ENCODE measurements at regions not wholly inside any gene's neighbourhood (a gene's known extent, or its start where the extent isn't known, plus 50 kb on each side); places are given as distances from the start of the nearest gene placed in this dataset.

GRCh38 chr14:58749066-58749669, 111.4 kb downstream of the DACT1 start (continued):
- TF ChIP-seq, protein P1, sequence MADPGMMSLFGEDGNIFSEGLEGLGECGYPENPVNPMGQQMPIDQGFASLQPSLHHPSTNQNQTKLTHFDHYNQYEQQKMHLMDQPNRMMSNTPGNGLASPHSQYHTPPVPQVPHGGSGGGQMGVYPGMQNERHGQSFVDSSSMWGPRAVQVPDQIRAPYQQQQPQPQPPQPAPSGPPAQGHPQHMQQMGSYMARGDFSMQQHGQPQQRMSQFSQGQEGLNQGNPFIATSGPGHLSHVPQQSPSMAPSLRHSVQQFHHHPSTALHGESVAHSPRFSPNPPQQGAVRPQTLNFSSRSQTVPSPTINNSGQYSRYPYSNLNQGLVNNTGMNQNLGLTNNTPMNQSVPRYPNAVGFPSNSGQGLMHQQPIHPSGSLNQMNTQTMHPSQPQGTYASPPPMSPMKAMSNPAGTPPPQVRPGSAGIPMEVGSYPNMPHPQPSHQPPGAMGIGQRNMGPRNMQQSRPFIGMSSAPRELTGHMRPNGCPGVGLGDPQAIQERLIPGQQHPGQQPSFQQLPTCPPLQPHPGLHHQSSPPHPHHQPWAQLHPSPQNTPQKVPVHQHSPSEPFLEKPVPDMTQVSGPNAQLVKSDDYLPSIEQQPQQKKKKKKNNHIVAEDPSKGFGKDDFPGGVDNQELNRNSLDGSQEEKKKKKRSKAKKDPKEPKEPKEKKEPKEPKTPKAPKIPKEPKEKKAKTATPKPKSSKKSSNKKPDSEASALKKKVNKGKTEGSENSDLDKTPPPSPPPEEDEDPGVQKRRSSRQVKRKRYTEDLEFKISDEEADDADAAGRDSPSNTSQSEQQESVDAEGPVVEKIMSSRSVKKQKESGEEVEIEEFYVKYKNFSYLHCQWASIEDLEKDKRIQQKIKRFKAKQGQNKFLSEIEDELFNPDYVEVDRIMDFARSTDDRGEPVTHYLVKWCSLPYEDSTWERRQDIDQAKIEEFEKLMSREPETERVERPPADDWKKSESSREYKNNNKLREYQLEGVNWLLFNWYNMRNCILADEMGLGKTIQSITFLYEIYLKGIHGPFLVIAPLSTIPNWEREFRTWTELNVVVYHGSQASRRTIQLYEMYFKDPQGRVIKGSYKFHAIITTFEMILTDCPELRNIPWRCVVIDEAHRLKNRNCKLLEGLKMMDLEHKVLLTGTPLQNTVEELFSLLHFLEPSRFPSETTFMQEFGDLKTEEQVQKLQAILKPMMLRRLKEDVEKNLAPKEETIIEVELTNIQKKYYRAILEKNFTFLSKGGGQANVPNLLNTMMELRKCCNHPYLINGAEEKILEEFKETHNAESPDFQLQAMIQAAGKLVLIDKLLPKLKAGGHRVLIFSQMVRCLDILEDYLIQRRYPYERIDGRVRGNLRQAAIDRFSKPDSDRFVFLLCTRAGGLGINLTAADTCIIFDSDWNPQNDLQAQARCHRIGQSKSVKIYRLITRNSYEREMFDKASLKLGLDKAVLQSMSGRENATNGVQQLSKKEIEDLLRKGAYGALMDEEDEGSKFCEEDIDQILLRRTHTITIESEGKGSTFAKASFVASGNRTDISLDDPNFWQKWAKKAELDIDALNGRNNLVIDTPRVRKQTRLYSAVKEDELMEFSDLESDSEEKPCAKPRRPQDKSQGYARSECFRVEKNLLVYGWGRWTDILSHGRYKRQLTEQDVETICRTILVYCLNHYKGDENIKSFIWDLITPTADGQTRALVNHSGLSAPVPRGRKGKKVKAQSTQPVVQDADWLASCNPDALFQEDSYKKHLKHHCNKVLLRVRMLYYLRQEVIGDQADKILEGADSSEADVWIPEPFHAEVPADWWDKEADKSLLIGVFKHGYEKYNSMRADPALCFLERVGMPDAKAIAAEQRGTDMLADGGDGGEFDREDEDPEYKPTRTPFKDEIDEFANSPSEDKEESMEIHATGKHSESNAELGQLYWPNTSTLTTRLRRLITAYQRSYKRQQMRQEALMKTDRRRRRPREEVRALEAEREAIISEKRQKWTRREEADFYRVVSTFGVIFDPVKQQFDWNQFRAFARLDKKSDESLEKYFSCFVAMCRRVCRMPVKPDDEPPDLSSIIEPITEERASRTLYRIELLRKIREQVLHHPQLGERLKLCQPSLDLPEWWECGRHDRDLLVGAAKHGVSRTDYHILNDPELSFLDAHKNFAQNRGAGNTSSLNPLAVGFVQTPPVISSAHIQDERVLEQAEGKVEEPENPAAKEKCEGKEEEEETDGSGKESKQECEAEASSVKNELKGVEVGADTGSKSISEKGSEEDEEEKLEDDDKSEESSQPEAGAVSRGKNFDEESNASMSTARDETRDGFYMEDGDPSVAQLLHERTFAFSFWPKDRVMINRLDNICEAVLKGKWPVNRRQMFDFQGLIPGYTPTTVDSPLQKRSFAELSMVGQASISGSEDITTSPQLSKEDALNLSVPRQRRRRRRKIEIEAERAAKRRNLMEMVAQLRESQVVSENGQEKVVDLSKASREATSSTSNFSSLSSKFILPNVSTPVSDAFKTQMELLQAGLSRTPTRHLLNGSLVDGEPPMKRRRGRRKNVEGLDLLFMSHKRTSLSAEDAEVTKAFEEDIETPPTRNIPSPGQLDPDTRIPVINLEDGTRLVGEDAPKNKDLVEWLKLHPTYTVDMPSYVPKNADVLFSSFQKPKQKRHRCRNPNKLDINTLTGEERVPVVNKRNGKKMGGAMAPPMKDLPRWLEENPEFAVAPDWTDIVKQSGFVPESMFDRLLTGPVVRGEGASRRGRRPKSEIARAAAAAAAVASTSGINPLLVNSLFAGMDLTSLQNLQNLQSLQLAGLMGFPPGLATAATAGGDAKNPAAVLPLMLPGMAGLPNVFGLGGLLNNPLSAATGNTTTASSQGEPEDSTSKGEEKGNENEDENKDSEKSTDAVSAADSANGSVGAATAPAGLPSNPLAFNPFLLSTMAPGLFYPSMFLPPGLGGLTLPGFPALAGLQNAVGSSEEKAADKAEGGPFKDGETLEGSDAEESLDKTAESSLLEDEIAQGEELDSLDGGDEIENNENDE (IDR thresholded peaks at IDR 0.05; ENCODE audit: insufficient replicate concordance, low read length), result no peak
- TF ChIP-seq TAF7 (optimal IDR thresholded peaks at IDR 0.05; ENCODE audit: borderline replicate concordance, low read depth, low read length), result no peak
- TF ChIP-seq TAF1 (IDR thresholded peaks at IDR 0.05; ENCODE audit: low read depth, low read length), result no peak
- TF ChIP-seq USF2 (IDR thresholded peaks at IDR 0.05; ENCODE audit: low read length), result no peak
- TF ChIP-seq EGR1 (IDR thresholded peaks at IDR 0.05; ENCODE audit: borderline replicate concordance, low read depth, low read length), result no peak
- TF ChIP-seq SIN3A (conservative IDR thresholded peaks at IDR 0.05 in 1 of 2, IDR thresholded peaks at IDR 0.05 in 1 of 2; ENCODE audit: low read depth in 1 of 2, low read length in 2 of 2), result no peak
- no peak for TF ChIP-seq RFX5 (IDR thresholded peaks at IDR 0.05; ENCODE audit: borderline replicate concordance, low read depth, low read length)
- no peak for TF ChIP-seq CHD1 (IDR thresholded peaks at IDR 0.05; ENCODE audit: low read depth, low read length)
